ENCODE measurements at regions not wholly inside any gene's neighbourhood (a gene's known extent, or its start where the extent isn't known, plus 50 kb on each side); places are given as distances from the start of the nearest gene placed in this dataset.

DNA sequence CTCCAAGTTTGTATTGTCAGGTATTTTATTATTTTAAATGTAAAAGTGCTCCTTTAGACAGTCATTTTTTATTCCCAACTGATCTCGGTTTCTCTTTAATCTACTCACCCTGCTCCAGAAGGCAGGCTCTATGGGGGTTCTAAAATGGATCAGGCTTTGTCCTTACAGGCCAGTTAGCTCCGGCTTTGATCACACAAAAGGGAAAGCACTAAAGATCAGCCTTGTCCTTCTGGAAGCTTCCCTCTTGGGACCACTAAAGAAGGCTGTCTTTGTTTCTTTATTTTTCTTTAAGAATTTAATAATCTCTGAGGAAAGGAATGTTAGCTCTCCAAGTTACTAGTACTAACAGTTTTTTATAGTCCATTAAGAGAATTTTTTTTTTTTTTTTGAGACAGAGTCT is 560.5 kb upstream of the ZNF717 start:
- DNase-seq (ENCODE audit: low read depth in 3 of 3), result no peak

DNA sequence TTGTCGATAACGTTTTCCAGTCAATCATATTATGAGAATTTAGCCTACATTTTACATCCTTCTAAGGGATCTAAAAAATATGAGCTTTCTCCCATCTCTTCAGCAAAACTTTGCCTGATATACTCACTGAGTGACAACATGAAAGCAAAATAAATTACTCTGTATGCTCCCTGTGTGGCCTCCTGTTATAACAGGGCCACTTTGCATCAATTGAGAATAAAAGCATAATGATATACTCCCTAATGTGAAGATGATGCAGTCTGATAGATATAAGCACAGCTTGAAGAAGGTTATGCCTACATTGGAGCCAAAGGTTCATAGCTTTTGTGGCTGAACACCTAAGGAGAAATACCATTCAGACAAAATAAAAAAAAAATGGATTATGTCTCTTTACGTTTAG is 561.3 kb upstream of the ZNF717 start:
- DNase-seq (ENCODE audit: low read depth in 3 of 3), result no peak

DNA sequence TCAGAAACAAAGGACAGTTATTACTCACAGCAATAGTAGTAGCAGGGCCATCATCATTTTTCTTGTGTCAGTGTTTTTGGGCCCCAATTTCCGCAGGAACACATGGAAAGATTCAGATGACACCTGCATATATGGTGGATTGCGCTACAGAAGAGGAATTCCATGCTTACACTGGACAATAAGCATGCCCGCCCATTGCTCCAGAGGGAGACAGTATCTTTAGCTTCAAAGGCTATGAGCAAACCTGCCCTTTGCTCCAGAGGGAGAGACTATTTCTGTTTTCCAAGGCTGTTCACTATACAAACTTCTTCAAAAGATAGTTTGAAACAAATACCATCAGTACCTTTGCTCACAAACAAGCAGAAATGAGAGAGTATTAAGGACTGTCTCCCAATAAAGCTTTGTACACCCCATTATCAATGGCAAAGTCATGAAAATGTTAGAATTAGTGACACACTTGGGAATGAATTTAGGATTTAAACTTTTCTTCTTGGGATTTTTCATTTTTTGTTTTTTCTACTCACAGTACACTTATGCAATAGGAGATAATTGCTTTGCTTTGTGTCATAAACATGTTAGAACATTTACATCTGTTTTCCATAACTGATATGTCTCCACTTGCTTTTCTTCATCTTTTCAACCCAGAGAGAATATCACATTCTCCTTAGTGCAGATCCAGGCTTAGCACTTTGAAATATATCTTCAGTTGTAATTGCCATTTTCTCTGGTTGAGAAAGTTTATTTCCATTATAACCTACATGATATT is 564.5 kb upstream of the ZNF717 start:
- DNase-seq (ENCODE audit: low read depth in 3 of 3), result no peak

DNA sequence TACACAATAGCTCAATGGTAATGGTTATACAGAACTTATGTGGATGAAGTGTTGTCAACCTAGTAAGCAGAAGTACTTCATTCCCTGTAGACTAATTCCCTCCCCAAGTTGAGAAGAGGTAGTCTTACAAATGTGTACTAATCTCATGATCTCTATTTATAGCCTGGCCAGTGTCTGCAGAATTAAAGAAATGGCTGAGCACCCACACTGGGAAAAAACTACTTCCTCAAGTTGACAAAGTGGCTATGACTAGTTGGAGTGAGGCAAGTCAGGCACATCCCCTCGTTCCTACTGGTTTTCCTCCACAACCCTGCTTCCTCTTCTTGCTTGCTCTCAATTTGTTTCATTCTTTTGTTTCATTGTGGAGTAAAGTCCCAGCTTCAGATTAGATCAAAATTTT is 566.7 kb upstream of the ZNF717 start:
- no peak for DNase-seq (ENCODE audit: low read depth in 3 of 3)

DNA sequence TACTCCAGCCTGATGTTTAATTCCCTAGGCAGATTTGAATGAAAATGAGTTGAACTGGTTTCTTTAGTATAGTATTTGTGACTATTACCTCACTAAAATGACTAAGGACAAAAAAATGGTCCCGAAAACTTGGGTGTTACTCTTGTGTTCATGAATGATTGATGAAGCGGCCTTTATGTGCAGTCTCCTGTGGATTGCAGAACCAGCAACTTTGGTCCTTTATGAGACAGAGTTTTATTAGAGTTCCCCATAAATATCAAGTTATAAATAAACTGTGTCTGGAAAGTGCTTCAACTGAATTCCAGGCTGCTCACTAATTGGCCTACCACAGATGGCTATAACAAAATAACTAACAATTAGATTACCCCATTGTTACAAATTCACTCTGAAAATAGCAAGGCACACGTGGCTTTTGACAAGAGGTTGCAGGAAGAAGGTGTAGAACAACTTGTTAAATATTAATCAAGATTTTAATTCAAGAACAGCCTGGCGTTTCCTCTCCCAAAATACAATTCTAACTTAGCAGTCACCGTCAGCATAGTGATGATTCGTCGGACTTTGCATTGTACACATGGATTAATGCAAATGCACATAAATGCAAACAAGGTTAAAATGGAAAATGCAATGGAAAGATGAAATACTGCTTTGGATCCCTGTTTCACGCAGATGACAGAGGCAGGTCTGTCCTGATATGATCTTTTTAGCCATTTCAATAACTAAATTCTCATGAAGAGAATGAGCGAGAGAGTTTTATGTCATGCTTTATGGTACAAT is 567.3 kb upstream of the ZNF717 start:
- no peak for DNase-seq (ENCODE audit: low read depth in 3 of 3)

DNA sequence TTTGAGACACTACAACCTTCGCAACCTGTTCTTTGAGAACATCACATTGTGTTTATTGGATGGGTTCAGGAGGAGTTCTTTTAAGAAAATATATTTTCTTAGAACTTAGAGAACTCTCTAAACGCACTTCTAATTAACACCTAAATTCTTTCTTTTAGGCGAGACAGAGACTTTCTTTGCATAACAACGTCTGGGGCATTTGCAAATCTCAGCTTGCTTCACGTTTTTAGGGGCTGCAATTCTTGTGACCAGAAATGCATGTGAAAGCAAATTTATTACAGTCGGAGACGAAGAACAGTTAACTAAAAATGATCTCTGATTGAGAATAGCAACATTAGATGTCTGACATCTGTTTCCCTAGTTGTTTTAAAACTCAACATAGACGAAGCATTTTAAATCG is 568.3 kb upstream of the ZNF717 start:
- DNase-seq (ENCODE audit: low read depth in 3 of 3), result no peak

DNA sequence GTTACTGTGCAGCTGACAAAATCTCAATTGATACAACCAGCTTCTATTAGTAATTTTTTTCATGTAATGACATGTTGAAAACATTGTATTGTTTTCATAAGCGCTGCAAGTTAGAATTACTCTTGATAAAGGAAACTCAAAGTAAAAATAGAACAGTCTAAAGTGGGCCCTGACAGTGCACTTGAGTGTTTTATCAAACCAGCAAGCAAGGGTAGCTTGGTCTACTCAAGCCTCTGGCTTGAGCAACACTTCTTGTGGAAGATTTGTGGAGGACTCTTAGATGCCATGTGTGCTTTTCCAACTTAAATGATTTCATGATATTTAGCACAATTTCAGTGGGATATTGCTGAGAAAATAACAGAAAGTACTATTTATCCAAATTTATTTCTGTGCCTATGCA is 575.7 kb upstream of the ZNF717 start:
- DNase-seq (ENCODE audit: low read depth in 3 of 3), result no peak

DNA sequence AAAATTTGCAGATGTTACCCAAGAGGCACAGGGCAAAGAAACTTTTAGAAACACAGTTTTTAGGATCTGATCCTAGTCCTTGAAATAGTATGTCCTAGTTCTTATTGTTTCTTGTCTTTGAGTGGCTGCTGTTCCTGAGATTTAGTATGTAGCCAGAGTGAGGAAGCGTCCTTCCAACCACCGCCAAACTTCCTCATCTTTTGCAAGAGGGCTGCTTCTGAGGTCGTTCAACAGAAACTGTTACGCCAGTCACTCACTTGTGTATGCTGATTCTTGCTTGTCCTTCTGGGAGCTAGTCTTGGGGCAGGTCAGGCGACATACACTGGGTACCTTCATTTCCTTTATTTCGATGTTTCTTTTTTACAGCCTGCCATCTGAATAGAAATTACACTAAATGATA is 577.3 kb upstream of the ZNF717 start:
- DNase-seq (ENCODE audit: low read depth in 3 of 3), result no peak

DNA sequence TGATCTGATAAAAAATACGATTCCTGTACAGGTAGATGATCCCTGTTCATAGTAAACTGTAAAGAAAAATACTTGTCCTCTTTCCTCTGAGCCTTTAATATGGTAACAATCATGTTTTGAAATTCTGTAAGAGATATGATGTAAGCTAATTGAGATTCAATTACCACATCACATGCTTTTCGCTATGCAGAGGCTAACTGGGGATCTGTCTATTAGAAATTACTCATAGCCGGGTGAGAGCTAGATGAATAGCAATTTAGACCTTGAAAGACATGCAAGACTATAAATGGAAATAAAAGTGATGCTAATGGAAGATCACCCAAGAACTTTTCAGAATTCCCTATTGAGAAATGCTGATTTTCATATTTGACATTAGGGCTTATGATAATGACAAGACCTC is 579.9 kb upstream of the ZNF717 start:
- DNase-seq (ENCODE audit: low read depth in 3 of 3), result no peak

DNA sequence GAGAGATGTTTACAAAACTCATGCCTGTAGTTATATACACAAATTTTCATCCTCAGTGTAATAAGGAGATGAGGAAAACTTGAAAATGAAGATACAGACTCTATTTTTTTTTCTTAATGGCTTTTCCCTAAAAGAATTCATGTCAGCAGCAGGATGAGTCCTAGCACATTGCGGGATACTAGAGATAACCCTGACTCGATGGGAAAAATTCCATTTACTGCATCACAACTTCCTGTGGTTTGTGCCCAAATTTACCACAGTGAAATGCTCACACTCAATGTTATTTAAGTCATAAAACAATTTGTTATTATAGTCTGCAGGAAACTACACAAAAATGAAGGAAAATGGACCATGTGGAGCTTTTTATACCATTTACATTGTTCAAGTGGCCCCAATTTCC is 581.9 kb upstream of the ZNF717 start:
- DNase-seq (ENCODE audit: low read depth in 3 of 3), result no peak

DNA sequence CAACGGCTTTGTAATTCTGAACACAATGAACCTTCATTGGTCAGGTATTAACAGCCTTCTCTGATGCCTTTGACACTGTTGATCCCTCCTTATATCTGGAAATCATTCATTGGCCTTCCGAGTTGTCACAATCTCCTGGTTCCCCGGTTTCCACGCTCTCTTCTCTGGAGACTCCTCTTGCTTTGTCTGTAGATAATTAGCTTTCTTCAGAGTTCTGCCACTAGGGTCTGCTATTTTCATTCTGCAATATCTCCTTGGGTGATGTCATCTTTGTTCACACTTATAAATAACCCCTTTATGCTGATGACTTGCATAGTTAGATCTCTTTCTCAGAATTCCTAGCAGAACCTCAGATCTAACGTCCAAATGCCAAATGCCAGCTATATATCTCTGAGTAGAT is 583.8 kb upstream of the ZNF717 start:
- no peak for DNase-seq (ENCODE audit: low read depth in 3 of 3)

DNA sequence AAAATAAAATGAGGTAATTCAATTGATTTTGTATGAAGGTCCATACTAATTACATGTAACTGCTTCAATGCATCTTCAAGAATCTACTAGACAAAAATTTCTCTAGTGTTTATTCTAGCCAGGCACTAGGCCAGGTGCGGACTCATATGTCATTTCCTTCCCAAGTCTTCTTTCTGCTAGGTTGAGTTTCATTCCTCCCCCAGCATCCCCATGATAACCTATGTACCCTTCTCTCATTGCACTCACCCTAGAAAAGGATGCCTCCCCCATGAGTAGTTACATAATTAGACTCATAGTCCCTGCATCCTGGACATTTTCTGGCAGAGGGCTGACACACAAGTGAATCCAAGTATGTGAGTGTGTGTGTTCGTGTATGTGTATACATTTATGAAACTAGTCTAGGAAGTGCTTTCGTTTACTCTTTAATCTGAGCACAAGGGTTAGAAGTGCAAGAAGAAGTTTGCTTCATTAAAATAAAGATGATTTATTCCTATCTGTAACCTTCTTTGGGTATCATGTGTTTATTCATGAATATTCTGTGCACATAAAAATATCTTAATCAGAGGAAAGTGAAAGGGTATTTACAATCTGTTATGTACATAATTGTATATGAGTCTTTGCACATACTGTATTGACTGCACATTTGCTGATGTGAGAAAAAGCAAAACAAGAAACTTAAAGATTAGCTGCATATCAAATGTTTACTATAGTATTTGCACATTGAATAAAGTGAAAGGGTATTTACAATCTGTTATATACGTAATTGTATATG is 585.6 kb upstream of the ZNF717 start:
- no peak for DNase-seq (ENCODE audit: low read depth in 3 of 3)

DNA sequence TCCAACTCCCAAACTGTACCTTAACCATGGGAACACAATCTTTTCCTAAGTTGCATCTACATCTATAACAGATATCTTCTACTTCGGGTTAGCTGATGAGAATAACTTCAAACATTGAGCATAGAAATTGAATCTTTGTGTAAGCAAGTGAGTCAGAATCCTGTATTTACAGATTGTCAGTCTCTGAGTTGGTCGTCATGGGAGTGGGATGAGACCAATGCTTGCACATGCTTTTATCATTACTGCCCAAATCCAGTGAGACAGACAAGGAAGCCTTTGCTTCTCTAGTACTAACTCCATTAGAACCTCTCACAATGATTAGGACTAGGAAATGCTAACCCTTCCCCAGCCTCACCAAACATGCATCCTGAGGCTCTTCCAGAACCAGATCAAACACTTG is 587.1 kb upstream of the ZNF717 start:
- DNase-seq (ENCODE audit: low read depth in 3 of 3), result no peak

DNA sequence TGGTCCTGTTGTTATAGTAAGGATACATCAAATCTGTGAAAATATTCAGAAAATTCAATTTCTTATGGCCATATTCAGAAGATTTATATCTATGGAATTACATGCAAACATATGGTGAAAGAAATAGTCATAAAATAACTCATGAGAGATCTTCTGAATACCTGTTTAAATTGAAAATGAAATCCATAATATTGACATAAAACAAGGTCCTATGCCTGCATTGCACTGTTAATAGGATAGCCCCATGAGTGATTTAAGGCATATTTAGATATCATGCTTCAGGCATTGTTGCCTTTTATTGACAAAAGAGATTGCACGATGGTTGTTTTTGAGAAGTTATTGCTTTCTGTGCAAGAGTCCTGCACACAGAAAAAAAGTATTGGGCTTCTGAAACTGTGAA is 591.7 kb upstream of the ZNF717 start:
- no peak for DNase-seq (ENCODE audit: low read depth in 3 of 3)

DNA sequence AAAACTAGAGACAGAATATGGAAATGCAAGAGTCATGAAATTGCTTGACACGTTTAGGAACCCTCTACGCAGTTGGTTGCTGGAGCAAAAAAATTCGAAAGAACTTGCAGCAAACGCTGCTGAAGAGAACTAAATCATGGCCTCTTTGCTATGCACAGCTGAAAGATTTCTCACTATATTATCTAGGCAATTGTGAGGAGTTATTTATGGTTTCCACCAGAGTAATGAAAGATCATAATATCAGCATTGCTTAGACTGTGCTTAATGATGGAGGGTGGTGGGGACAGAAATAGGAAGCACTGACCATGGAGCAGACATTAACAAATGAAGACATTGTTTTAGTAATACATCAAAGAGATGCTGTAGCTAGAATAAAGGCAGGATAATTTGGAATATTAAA is 593.4 kb upstream of the ZNF717 start:
- no peak for DNase-seq (ENCODE audit: low read depth in 3 of 3)

DNA sequence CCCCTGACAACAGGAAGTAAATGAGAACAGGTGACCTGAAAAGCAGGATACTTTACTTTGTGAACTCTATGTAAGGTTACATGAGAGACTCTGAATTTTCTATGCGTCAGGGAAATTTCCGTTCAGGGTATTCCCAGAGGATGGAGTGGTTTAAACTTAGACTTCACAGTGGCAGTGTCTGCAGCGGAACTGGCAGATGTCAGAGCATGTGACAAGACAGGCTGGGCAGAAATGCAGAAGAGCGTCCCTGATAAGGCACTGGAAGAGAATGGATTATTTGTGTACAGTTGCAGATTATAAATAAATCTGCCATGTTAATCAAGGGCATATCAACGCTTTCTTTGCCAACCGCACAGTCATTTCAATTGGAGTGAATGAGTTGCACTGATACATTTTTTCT is 598.4 kb upstream of the ZNF717 start:
- no peak for DNase-seq (ENCODE audit: low read depth in 3 of 3)

DNA sequence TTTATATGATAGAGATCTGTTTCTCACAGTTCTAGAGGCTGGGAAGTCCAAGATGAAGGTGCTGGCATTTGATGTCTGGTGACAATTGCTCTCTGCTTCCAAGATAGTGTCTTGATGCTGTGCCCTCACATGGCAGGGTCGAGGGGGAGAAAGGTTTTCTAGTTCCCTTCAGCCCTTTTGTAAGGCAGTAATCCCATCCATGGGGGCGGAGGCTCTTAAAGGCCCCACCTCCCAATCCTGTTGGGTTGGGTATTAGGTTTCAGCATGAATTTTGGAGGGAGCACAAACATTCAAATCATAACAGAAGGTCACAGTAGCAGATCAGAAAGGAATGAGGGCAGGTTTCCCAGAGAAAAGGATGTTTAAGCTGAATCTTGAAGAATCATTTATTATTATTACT is 601.7 kb upstream of the ZNF717 start:
- no peak for DNase-seq (ENCODE audit: low read depth in 3 of 3)

DNA sequence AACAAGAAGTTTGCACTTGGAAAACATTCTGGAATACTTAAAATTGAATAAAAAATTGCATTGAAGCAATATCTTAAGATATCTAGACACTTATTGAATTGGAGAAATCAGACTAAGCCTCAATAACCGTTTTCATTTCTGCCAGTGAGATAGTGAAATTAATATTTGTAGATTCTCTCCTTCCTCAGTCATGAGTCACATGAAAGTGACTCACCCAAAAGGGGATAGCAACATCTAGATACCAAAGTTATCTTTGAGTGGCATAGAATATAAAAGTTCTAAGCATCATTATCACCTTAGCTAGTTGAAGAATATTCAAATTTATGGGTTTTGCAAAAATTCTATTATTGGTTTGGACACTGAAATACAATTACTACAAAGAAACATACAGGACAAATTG is 614.8 kb upstream of the ZNF717 start:
- DNase-seq (ENCODE audit: low read depth in 3 of 3), result no peak

DNA sequence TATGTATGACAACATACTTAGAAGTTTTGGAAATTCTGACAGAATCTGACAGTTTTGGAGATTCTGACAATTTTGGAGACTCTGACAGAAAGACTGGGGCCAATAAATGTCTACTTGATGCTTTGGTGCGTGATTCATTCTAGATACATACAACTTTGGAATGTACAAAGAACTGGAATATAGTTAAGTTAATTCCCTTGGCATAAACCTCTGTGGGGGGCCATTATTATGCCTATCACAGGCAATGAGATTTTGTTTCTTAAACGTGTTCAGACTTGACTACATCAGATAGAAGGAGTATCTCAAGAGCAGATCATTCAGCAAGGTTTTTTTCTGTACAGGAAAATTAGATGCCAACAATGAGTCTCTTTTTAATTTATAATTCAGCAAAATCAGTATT is 617.6 kb upstream of the ZNF717 start:
- DNase-seq (ENCODE audit: low read depth in 3 of 3), result no peak

DNA sequence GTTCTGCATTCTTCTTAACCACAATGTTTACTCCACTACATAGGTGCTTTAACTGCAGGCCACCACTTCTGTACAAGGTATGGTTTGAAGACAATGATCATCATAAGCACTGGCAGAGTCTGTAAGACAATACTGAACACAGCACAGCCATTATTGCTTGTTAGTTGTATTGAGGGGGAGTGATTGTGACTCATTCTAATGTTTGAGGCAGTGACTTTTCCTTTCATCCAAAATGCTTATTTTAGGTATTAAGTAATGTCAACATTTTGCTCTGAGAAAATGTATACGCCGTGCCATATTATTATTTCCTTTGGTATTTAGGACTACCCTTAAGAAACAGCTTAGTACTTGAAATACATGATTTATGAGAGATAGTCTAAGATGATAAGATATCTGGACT is 618.2 kb upstream of the ZNF717 start:
- no peak for DNase-seq (ENCODE audit: low read depth in 3 of 3)

DNA sequence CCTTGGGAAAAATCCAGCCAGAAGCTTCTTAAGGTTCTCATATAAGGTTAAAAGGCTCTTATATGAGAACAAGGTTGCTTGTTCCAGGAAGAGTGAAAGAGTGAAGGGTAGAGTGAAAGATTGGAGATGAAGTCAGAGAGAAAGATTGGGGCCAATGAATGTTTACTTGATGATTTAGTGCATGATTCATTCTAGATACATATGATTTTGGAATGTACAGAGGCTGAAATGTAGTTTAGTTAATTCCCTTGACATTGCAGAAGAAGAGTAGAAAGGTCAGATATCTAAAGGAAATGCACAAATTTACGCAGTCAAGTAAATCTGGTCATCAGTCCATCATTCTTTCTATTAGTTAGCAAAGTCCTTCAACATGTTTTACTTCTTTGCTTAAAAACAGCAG is 619.8 kb upstream of the ZNF717 start:
- DNase-seq (ENCODE audit: low read depth in 3 of 3), result no peak

DNA sequence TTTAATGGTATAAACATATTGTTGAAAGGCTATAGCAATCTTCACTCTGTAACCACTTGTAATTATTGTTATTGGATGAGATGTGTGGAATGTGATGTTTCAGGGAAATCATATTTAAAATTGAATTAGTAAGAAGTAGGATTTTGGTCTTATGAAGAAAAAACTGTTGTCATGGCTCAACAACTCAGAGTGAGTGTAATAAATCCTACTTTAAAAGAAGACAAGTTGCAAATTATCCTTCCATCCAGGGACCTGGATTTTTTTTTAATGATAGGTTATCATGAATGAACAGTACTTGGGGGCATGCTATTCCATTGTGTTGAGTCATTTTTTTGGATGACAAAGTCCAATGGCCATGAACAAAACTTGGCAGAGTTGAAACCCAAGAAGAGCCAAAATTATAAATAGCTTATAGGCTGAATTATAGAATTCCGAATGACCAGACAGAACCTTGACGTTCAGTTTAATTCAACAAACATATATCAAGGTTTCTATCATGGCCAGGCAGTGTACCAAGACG is 625.5 kb upstream of the ZNF717 start:
- DNase-seq (ENCODE audit: low read depth in 3 of 3), result no peak

DNA sequence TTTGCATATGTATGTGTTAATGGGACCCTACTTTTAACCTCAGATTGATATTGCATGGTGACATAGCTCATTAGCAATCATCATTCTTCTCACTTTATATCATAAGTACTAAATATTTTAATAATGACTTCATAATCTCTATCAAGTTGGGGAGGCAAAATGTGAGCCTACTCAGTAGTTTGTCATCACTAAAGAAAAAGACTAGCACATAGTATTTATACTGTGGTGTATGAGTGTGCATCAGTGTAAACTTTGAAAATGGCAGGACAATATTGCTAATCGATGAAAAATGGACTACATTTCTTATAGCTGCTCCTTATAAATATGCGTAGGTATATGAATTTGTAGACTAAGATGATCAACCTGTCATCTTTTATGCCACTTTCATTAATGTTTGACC is 624.5 kb upstream of the ROBO2 start:
- DNase-seq (ENCODE audit: low read depth in 3 of 3), result no peak
